Right cardiac atrium (tissue), 5 donors: ENCODE measurements at regions not wholly inside any gene's neighbourhood (a gene's known extent, or its start where the extent isn't known, plus 50 kb on each side); places are given as distances from the start of the nearest gene placed in this dataset.

Experiments used
- ATAC-seq, 2 donors: fragments of 200-7000 bp; cut with Tn5 transposase; one replicate each; pipeline versions ENCODE4 v1.8.0 to v1.9.1; 2020; ENCODE audit warnings: moderate library complexity in 2 of 2, mild to moderate bottlenecking in 1 of 2
- DNase-seq, 3 donors: peaks; one replicate each; pipeline ENCODE4 v3.0.0-alpha.2; 2020
- H3K27ac ChIP-seq: one replicate; pipeline ENCODE4 v1.5.1; 2013; ENCODE audit warnings: mild to moderate bottlenecking, low read length, control low read depth, moderate library complexity
- H3K27me3 ChIP-seq: one replicate; pipeline ENCODE4 v1.6.1; 2013; ENCODE audit not compliant: control insufficient read depth, insufficient read depth
- H3K4me1 ChIP-seq: one replicate; pipeline ENCODE4 v1.6.1; 2013; ENCODE audit warnings: low read length; ENCODE audit not compliant: control insufficient read depth, insufficient read depth
- H3K4me3 ChIP-seq: one replicate; pipeline ENCODE4 v1.5.1; 2013; ENCODE audit warnings: low read length, control low read depth
- H3K9me3 ChIP-seq: one replicate; pipeline ENCODE4 v1.6.1; 2013; ENCODE audit warnings: low read length; ENCODE audit not compliant: control insufficient read depth
- WGBS: extraction: QIAGEN DNeasy Blood & Tissue Kit; methylation state at CpG from one replicate; pipeline ENCODE4 v1.1.7; 2013; 5-methylcytosine and 5-hydroxymethylcytosine counted together
- intact Hi-C, 4 donors: fragments of 100-400 bp; cut with DNase I; formaldehyde crosslinking; loops; one replicate each; pipeline versions ENCODE4 v1.11.0 to v1.14.0; 2022 to 2023
- donor health status: healthy with polysubstance abuse.
- donor health status: DM: no; HTN: yes; CAD: no.
- donor health status: DM: no; HTN: no; CAD: no.
- donor health status: DM: no; HTN: yes; CAD: no; lungs with severe emphysema.
- donor health status: DM: yes; HTN: yes; CAD: no.

GRCh38 chr15:96827981-96828380, 497.5 kb downstream of the NR2F2 start:
- 85% methylated on average over 8 of the region's 8 CpGs for WGBS
- Histone ChIP-seq H3K4me1 (no peaks in the 10 kb centered on the region), H3K27ac (no peak overlapping the region), H3K27me3 (no peaks in the 10 kb centered on the region), H3K4me3 (no peak overlapping the region), H3K9me3 (no peaks in the 10 kb centered on the region)
- DNase-seq (no peak), ATAC-seq (no peak)
- intact Hi-C loops = no loop called here

- Histone ChIP-seq H3K4me1 (no peaks in the 10 kb centered on the region), H3K4me3 (no peak overlapping the region), H3K27me3 (no peaks in the 10 kb centered on the region), H3K27ac (no peak overlapping the region), H3K9me3 (no peaks in the 10 kb centered on the region)
- intact Hi-C loops = no loop called here
- DNase-seq (no peak), ATAC-seq (no peak)
- WGBS = 78% methylated on average over 14 of the region's 14 CpGs
Observed at GRCh38 chr15:96837241-96837970, 506.9 kb downstream of the NR2F2 start.

GRCh38 chr15:96838081-96838480, 507.6 kb downstream of the NR2F2 start:
- Histone ChIP-seq H3K27me3 (no peaks in the 10 kb centered on the region), H3K9me3 (no peaks in the 10 kb centered on the region), H3K4me1 (no peaks in the 10 kb centered on the region), H3K4me3 (no peak overlapping the region), H3K27ac (no peak overlapping the region)
- DNase-seq (no peak), ATAC-seq (no peak)
- intact Hi-C loops = no loop called here

- no peak for DNase-seq
- H3K27me3 ChIP-seq = no peaks in the 10 kb centered on the region
- 28% methylated on average over 11 of the region's 11 CpGs for WGBS
- H3K4me1 ChIP-seq = no peaks in the 10 kb centered on the region
- H3K27ac ChIP-seq = no peak overlapping the region
- intact Hi-C loops = no loop called here
- ATAC-seq = no peak
- H3K9me3 ChIP-seq = no peaks in the 10 kb centered on the region
- H3K4me3 ChIP-seq = no peak overlapping the region
Observed at GRCh38 chr15:96849271-96849900, 518.9 kb downstream of the NR2F2 start.

- Histone ChIP-seq H3K9me3 (no peaks in the 10 kb centered on the region), H3K4me3 (no peak overlapping the region), H3K27ac (no peak overlapping the region), H3K27me3 (no peaks in the 10 kb centered on the region), H3K4me1 (no peaks in the 10 kb centered on the region)
- no peak for ATAC-seq
- WGBS = 34% methylated on average over 3 of the region's 3 CpGs
- intact Hi-C loops = no loop called here
- DNase-seq = no peak
Observed at GRCh38 chr15:96851613-96852012, 521.1 kb downstream of the NR2F2 start.

GRCh38 chr15:96858694-96859093, 528.2 kb downstream of the NR2F2 start:
- ATAC-seq (no peak), DNase-seq (no peak)
- H3K27me3 ChIP-seq = no peaks in the 10 kb centered on the region
- no peaks in the 10 kb centered on the region for H3K4me1 ChIP-seq
- H3K4me3 ChIP-seq = no peak overlapping the region
- WGBS = 63% methylated on average over 9 of the region's 9 CpGs
- H3K27ac ChIP-seq = no peak overlapping the region
- intact Hi-C loops = no loop called here
- no peaks in the 10 kb centered on the region for H3K9me3 ChIP-seq

- 42% methylated on average over 4 of the region's 4 CpGs for WGBS
Observed at GRCh38 chr15:96860741-96861140, 530.2 kb downstream of the NR2F2 start.

GRCh38 chr15:96867992-96868391, 537.5 kb downstream of the NR2F2 start:
- no peak for ATAC-seq
- H3K27ac ChIP-seq = no peak overlapping the region
- WGBS = 78% methylated on average over 8 of the region's 8 CpGs
- H3K9me3 ChIP-seq = no peaks in the 10 kb centered on the region
- H3K4me1 ChIP-seq = no peaks in the 10 kb centered on the region
- DNase-seq = no peak
- no peaks in the 10 kb centered on the region for H3K27me3 ChIP-seq
- H3K4me3 ChIP-seq = no peak overlapping the region
- intact Hi-C loops = no loop called here

More at GRCh38 chr15:96860741-96861140, 530.2 kb downstream of the NR2F2 start:
- Histone ChIP-seq H3K9me3 (no peaks in the 10 kb centered on the region), H3K27me3 (no peaks in the 10 kb centered on the region), H3K4me3 (no peak overlapping the region), H3K27ac (no peak overlapping the region), H3K4me1 (no peaks in the 10 kb centered on the region)
- DNase-seq (no peak), ATAC-seq (no peak)
- intact Hi-C loops = no loop called here

GRCh38 chr15:96869122-96869521, 538.6 kb downstream of the NR2F2 start:
- Histone ChIP-seq H3K27ac (no peak overlapping the region), H3K27me3 (no peaks in the 10 kb centered on the region), H3K9me3 (no peaks in the 10 kb centered on the region), H3K4me1 (no peaks in the 10 kb centered on the region), H3K4me3 (no peak overlapping the region)
- DNase-seq (no peak), ATAC-seq (no peak)
- intact Hi-C loops = no loop called here
- WGBS = 100% methylated on average over 1 of the region's 1 CpG

GRCh38 chr15:96869790-96870189, 539.3 kb downstream of the NR2F2 start:
- ATAC-seq (no peak), DNase-seq (no peak)
- Histone ChIP-seq H3K27ac (no peak overlapping the region), H3K9me3 (no peaks in the 10 kb centered on the region), H3K4me3 (no peak overlapping the region), H3K27me3 (no peaks in the 10 kb centered on the region), H3K4me1 (no peaks in the 10 kb centered on the region)
- 59% methylated on average over 1 of the region's 1 CpG for WGBS
- intact Hi-C loops = no loop called here

- DNase-seq (no peak), ATAC-seq (no peak)
- Histone ChIP-seq H3K27ac (no peak overlapping the region), H3K4me1 (no peaks in the 10 kb centered on the region), H3K4me3 (no peak overlapping the region), H3K9me3 (no peaks in the 10 kb centered on the region), H3K27me3 (no peaks in the 10 kb centered on the region)
- 74% methylated on average over 8 of the region's 8 CpGs for WGBS
- intact Hi-C loops = no loop called here
Observed at GRCh38 chr15:96870580-96870979, 540.1 kb downstream of the NR2F2 start.
